ENCODE measurements at regions not wholly inside any gene's neighbourhood (a gene's known extent, or its start where the extent isn't known, plus 50 kb on each side); places are given as distances from the start of the nearest gene placed in this dataset.

DNA sequence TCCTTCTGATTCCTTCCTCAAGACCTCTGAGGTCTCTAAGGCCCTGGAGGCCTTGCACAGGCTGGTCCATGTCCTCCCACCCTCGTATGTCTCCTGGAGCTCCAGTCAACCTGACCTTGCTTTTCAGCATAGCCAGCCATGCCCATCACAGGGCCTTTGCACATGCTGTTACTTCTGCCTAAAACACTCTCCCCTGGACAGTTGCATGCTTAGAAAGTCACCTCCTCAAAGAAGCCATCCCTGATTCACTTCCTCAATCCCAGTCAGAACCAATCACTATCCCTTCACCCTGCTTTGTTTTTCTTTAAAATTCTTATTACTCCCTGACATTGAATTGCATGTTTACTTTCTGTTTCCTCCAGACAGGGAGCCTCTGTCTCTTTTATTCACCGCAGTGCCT, 322.1 kb upstream of the CCL2 start:
- peaks cover 22% of the 10 kb centered on the region for H3K9me3 Mint-ChIP-seq (ENCODE audit: unreplicated experiment)
- intact Hi-C loops (cut with micrococcal nuclease): no loop called here
- H3K27ac Mint-ChIP-seq (ENCODE audit: low read depth, unreplicated experiment): no peak overlapping the region
- DNase-seq (ENCODE audit: unreplicated experiment): no peak
- CTCF ChIA-PET: interaction anchor here (1.0 kb wide), 1 partner anchor 12 kb away, joined by 4 read pairs; no protein-coding TSS in a partner anchor
- H3K4me3 Mint-ChIP-seq (ENCODE audit: unreplicated experiment): no peak overlapping the region
- BruUV-seq (replicated peaks): no TSS peak
- peaks cover 6% of the 10 kb centered on the region for H3K36me3 Mint-ChIP-seq (ENCODE audit: insufficient read depth, unreplicated experiment)
- POLR2A ChIA-PET: no interaction called here
- TF ChIP-seq, protein P1, sequence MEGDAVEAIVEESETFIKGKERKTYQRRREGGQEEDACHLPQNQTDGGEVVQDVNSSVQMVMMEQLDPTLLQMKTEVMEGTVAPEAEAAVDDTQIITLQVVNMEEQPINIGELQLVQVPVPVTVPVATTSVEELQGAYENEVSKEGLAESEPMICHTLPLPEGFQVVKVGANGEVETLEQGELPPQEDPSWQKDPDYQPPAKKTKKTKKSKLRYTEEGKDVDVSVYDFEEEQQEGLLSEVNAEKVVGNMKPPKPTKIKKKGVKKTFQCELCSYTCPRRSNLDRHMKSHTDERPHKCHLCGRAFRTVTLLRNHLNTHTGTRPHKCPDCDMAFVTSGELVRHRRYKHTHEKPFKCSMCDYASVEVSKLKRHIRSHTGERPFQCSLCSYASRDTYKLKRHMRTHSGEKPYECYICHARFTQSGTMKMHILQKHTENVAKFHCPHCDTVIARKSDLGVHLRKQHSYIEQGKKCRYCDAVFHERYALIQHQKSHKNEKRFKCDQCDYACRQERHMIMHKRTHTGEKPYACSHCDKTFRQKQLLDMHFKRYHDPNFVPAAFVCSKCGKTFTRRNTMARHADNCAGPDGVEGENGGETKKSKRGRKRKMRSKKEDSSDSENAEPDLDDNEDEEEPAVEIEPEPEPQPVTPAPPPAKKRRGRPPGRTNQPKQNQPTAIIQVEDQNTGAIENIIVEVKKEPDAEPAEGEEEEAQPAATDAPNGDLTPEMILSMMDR (IDR thresholded peaks at IDR 0.05; ENCODE audit: unreplicated experiment): no peak
- no peaks in the 10 kb centered on the region for H3K4me1 Mint-ChIP-seq (ENCODE audit: insufficient read depth, unreplicated experiment)
- no peaks in the 10 kb centered on the region for H3K27me3 Mint-ChIP-seq (ENCODE audit: insufficient read depth, unreplicated experiment)

DNA sequence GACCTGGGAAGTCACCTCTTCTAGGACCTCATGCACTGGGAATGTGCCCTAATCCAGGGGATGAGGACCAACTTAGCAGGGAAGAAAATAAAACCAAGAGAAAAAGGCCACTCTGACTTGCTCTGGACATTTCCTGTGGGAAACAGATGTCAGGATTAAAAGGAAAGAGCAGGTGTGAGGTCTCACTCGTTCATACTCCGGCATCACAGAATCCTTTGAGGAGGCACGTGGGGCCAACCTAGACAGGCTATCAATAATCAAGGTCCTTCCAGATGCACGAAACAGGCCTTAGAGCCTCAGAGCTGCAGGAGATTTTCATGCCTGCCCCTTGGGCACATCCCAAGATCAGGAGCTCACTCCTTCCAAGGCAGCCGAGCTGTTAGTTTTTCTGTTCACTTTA, 321.5 kb upstream of the CCL2 start:
- no peak overlapping the region for H3K4me3 Mint-ChIP-seq (ENCODE audit: unreplicated experiment)
- no TSS peak for BruUV-seq (replicated peaks)
- ChIA-PET CTCF (interaction anchor here (1.0 kb wide), 1 partner anchor 11 kb away, joined by 4 read pairs; no protein-coding TSS in a partner anchor), POLR2A (no interaction called here)
- intact Hi-C loops (cut with micrococcal nuclease): no loop called here
- TF ChIP-seq, protein P1 (IDR thresholded peaks at IDR 0.05; ENCODE audit: unreplicated experiment): no peak
- H3K27me3 Mint-ChIP-seq (ENCODE audit: insufficient read depth, unreplicated experiment): no peaks in the 10 kb centered on the region
- H3K4me1 Mint-ChIP-seq (ENCODE audit: insufficient read depth, unreplicated experiment): no peaks in the 10 kb centered on the region
- peaks cover 6% of the 10 kb centered on the region for H3K36me3 Mint-ChIP-seq (ENCODE audit: insufficient read depth, unreplicated experiment)
- H3K27ac Mint-ChIP-seq (ENCODE audit: low read depth, unreplicated experiment): no peak overlapping the region
- no peak for DNase-seq (ENCODE audit: unreplicated experiment)
- H3K9me3 Mint-ChIP-seq (ENCODE audit: unreplicated experiment): peaks cover 28% of the 10 kb centered on the region

DNA sequence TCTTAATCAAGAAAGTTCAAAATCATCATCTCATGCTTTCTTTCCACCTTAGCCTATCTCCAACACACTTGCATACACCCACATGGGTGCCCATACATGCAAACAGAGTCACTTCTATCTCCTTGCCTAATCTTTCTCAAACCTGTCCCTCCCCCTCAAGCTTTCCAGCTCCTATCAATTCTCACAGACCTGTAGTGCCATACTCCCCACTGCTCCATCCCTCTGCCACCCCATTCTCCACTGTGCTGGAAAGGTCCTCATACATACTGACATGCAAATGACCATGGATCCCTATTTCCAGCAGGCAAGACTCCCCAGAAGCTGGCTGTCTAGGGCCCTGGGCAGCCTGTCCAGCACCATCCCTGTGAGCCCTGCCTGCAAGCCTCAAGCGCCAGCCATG, 320.4 kb upstream of the CCL2 start:
- peaks cover 6% of the 10 kb centered on the region for H3K36me3 Mint-ChIP-seq (ENCODE audit: insufficient read depth, unreplicated experiment)
- TF ChIP-seq, protein P1 (IDR thresholded peaks at IDR 0.05; ENCODE audit: unreplicated experiment): no peak
- no peaks in the 10 kb centered on the region for H3K4me1 Mint-ChIP-seq (ENCODE audit: insufficient read depth, unreplicated experiment)
- H3K4me3 Mint-ChIP-seq (ENCODE audit: unreplicated experiment): no peak overlapping the region
- H3K9me3 Mint-ChIP-seq (ENCODE audit: unreplicated experiment): peaks cover 37% of the 10 kb centered on the region
- ChIA-PET POLR2A (no interaction called here), CTCF (no interaction called here)
- no peak for DNase-seq (ENCODE audit: unreplicated experiment)
- BruUV-seq (replicated peaks): no TSS peak
- intact Hi-C loops (cut with micrococcal nuclease): no loop called here
- no peak overlapping the region for H3K27ac Mint-ChIP-seq (ENCODE audit: low read depth, unreplicated experiment)
- H3K27me3 Mint-ChIP-seq (ENCODE audit: insufficient read depth, unreplicated experiment): no peaks in the 10 kb centered on the region

DNA sequence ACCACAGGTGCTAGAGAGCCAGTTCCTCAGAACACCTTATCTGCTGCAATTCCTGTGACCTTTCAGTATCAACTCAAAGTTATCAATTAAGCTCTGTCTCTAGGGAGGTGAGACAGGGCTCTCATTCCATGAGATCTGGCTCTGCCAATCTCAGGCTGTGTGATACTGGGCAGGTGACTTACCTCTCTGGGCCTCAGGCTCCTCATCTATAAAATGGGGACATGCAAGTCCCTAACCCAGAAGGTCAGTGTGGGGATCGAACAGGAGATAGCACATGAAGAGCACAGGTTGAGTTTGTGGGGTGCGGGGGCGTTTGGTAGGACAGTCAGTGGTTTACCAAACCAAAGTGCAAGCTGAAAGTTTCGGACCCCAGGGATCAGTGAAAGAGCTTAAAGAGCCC, 319.3 kb upstream of the CCL2 start:
- CTCF ChIA-PET: no interaction called here
- no peak overlapping the region for H3K4me3 Mint-ChIP-seq (ENCODE audit: unreplicated experiment)
- POLR2A ChIA-PET: no interaction called here
- peaks cover 2% of the 10 kb centered on the region for H3K36me3 Mint-ChIP-seq (ENCODE audit: insufficient read depth, unreplicated experiment)
- TF ChIP-seq, protein P1 (IDR thresholded peaks at IDR 0.05; ENCODE audit: unreplicated experiment): no peak
- BruUV-seq (replicated peaks): no TSS peak
- intact Hi-C loops (cut with micrococcal nuclease): no loop called here
- H3K9me3 Mint-ChIP-seq (ENCODE audit: unreplicated experiment): peaks cover 45% of the 10 kb centered on the region
- H3K27ac Mint-ChIP-seq (ENCODE audit: low read depth, unreplicated experiment): no peak overlapping the region
- DNase-seq (ENCODE audit: unreplicated experiment): no peak
- no peaks in the 10 kb centered on the region for H3K4me1 Mint-ChIP-seq (ENCODE audit: insufficient read depth, unreplicated experiment)
- no peaks in the 10 kb centered on the region for H3K27me3 Mint-ChIP-seq (ENCODE audit: insufficient read depth, unreplicated experiment)

Data from MCF 10A (cell line).